ENCODE measurements at regions not wholly inside any gene's neighbourhood (a gene's known extent, or its start where the extent isn't known, plus 50 kb on each side); places are given as distances from the start of the nearest gene placed in this dataset.
A peak's percentile ranks its signal among the peaks of the same experiment; 100 is the strongest.
"Not testable (repeated sequence)": the region's sequence is repeated elsewhere in the genome, so short reads cannot be mapped to it uniquely, and the experiment has no call there.

GRCh38 chr21:8757399-8758093 is 1763.8 kb upstream of the TPTE start:
- DNase-seq; H3K27me3 ChIP-seq (ENCODE audit: control insufficient read depth, insufficient read depth, low read length); H3K36me3 ChIP-seq (replicated peaks; ENCODE audit: control insufficient read depth, insufficient read depth, low read length); H3K4me3 ChIP-seq (ENCODE audit: insufficient read depth, low read depth, low read length): not testable (repeated sequence)

DNA sequence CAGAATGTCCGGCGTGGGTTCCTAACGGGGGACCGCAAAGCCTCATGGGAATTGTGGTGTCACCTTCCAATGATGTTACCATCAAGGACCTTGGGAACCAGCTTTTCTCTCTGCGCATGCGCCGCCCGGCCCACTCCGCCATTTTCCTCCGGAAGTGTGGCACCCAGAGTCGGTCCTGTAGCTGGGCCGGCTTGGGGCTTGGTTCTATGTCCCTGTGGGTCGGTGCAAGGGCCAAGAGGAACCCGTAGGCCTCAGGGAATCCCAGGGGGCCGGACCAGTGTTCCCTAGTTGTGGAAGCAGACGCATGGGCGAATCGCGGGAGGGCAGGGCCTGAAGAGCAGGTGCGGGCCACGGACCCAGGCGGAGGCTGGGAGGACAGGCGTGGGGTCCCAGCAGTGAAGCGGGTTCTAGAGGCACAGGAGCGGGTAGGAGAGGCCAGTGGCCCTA is 1762.4 kb upstream of the TPTE start:
- H3K36me3 ChIP-seq (replicated peaks; ENCODE audit: control insufficient read depth, insufficient read depth, low read length); H3K4me3 ChIP-seq (ENCODE audit: insufficient read depth, low read depth, low read length): not testable (repeated sequence)
- peak; percentile 4 for DNase-seq

GRCh38 chr21:8762241-8762640 is 1759.1 kb upstream of the TPTE start:
- not testable (repeated sequence) for DNase-seq; H3K27me3 ChIP-seq (ENCODE audit: control insufficient read depth, insufficient read depth, low read length); H3K36me3 ChIP-seq (replicated peaks; ENCODE audit: control insufficient read depth, insufficient read depth, low read length); H3K4me3 ChIP-seq (ENCODE audit: insufficient read depth, low read depth, low read length)

More for the DNA sequence above, 1762.4 kb upstream of the TPTE start:
- H3K27me3 ChIP-seq (ENCODE audit: control insufficient read depth, insufficient read depth, low read length): not testable (repeated sequence)

GRCh38 chr21:8764416-8764815 is 1757.0 kb upstream of the TPTE start:
- not testable (repeated sequence) for H3K4me3 ChIP-seq (ENCODE audit: insufficient read depth, low read depth, low read length); DNase-seq; H3K27me3 ChIP-seq (ENCODE audit: control insufficient read depth, insufficient read depth, low read length); H3K36me3 ChIP-seq (replicated peaks; ENCODE audit: control insufficient read depth, insufficient read depth, low read length)

- not testable (repeated sequence) for H3K4me3 ChIP-seq (ENCODE audit: insufficient read depth, low read depth, low read length); DNase-seq; H3K27me3 ChIP-seq (ENCODE audit: control insufficient read depth, insufficient read depth, low read length); H3K36me3 ChIP-seq (replicated peaks; ENCODE audit: control insufficient read depth, insufficient read depth, low read length)
Measured at GRCh38 chr21:8766142-8766541, 1755.2 kb upstream of the TPTE start.

GRCh38 chr21:8772910-8773514 is 1748.4 kb upstream of the TPTE start:
- not testable (repeated sequence) for H3K4me3 ChIP-seq (ENCODE audit: insufficient read depth, low read depth, low read length); DNase-seq; H3K27me3 ChIP-seq (ENCODE audit: control insufficient read depth, insufficient read depth, low read length); H3K36me3 ChIP-seq (replicated peaks; ENCODE audit: control insufficient read depth, insufficient read depth, low read length)

DNA sequence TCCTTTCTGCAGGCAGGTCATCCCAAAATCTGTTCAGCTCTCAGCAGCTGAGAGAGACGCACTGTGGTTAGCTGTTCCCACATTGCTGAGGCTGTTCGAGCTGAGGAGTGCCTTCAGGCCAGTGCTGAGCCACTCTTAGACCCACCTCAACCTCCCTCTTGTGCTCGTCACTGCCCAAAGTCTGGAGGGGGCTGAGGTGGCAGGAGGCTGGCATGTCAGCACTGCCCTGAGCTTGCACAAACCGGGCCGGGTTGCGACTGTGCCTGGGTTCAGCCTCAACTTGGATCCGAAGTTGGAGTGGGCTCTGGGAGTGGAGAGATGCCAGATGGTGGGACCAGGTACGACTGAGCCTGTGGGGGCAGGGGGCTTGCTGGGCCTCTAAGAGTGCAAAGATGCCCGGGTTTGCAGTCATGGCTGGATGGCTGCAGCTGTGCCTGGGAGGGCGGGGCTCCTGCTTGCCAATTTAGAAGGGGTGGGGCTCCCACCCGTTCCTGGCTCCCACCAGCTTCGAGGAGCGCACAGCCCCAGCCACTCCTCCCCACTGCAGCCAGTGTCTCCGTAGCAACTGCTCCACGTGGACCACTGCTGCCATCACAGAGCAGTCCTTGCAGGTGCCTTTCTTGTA is 1745.7 kb upstream of the TPTE start:
- not testable (repeated sequence) for H3K27me3 ChIP-seq (ENCODE audit: control insufficient read depth, insufficient read depth, low read length); H3K4me3 ChIP-seq (ENCODE audit: insufficient read depth, low read depth, low read length); H3K36me3 ChIP-seq (replicated peaks; ENCODE audit: control insufficient read depth, insufficient read depth, low read length); DNase-seq

DNA sequence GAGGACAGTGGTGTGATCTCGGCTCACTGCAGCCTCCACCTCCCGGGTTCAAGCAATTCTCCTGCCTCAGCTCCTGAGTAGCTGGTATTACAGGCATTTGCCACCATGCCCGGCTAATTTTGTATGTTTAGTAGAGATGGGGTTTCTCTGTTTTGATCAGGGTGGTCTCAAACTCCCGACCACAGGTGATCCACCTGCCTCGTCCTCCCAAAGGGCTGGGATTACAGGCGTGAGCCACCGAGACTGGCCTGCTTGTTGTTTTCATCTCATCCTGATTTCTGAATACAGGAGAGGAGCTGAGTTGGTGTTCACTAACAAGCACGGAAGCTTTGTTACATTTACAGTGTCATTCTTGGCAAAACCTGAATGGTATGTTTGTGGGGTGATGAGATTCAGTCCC is 1744.1 kb upstream of the TPTE start:
- H3K4me3 ChIP-seq (ENCODE audit: insufficient read depth, low read depth, low read length); DNase-seq; H3K27me3 ChIP-seq (ENCODE audit: control insufficient read depth, insufficient read depth, low read length); H3K36me3 ChIP-seq (replicated peaks; ENCODE audit: control insufficient read depth, insufficient read depth, low read length): not testable (repeated sequence)

DNA sequence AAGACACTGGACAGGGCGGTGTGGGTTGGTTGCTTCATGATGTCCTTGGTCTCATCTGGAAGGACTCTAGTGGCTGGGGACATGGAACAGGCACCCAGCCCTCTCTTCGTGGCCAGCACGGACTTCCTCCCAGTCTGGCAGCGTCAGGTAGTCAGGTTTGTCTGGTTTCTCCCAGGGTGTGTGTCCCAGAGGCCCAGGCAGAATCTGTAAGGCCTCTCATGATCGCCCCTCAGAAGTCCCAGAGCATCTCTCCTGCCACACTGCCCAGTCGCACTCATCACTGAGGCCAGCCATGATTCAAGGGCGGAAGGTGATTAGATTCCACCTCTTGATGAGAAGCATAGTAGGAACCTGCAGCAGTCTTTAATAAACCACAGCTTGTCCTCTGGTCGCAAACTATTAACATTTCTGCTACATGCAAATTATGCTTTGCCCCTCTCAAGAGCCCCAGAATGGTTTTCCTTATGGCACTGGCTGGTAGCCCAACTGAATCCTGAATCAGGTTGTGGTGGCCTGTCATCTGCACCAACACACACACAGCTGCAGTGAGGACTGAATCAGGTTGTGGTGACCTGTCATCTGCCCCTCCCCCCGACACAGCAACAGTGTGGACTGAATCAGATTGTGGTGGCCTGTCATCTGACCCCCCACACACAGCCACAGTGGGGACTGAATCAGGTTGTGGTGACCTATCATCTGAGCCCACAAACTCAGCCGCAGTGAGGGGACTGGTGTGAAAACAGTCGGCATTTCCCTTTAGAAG is 1742.9 kb upstream of the TPTE start:
- H3K36me3 ChIP-seq (replicated peaks; ENCODE audit: control insufficient read depth, insufficient read depth, low read length); H3K27me3 ChIP-seq (ENCODE audit: control insufficient read depth, insufficient read depth, low read length); H3K4me3 ChIP-seq (ENCODE audit: insufficient read depth, low read depth, low read length); DNase-seq: not testable (repeated sequence)

GRCh38 chr21:8812840-8813239 is 1708.5 kb upstream of the TPTE start:
- H3K27me3 ChIP-seq (ENCODE audit: control insufficient read depth, insufficient read depth, low read length); H3K4me3 ChIP-seq (ENCODE audit: insufficient read depth, low read depth, low read length); H3K36me3 ChIP-seq (replicated peaks; ENCODE audit: control insufficient read depth, insufficient read depth, low read length); DNase-seq: not testable (repeated sequence)

DNA sequence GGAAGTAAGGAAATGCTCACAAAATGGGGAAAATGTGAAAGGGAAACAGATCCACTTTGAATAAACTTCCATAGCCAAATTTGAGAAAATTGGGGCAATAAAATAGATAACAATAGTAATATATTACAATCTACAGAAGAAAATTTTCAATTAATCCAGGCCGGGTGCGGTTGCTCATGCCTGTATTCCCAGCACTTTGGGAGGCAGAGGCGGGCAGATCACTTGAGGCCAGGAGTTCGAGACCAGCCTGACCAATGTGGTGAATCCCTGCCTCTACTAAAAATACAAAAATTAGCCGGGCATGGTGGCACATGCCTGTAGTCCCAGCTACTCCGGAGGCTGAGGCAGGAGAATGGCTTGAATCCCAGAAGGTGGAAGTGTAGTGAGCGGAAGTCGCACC is 1687.1 kb upstream of the TPTE start:
- not testable (repeated sequence) for H3K27me3 ChIP-seq (ENCODE audit: control insufficient read depth, insufficient read depth, low read length)

More for the DNA sequence above, 1687.1 kb upstream of the TPTE start:
- not testable (repeated sequence) for DNase-seq; H3K36me3 ChIP-seq (replicated peaks; ENCODE audit: control insufficient read depth, insufficient read depth, low read length); H3K4me3 ChIP-seq (ENCODE audit: insufficient read depth, low read depth, low read length)
